Stromal cell of bone marrow (primary cell): ENCODE measurements at regions not wholly inside any gene's neighbourhood (a gene's known extent, or its start where the extent isn't known, plus 50 kb on each side); places are given as distances from the start of the nearest gene placed in this dataset.
"Not testable (repeated sequence)": the region's sequence is repeated elsewhere in the genome, so short reads cannot be mapped to it uniquely, and the experiment has no call there.

Experiments
- DNase-seq: peaks from one replicate; pipeline ENCODE4 v3.0.0-alpha.2; 2012; ENCODE audit warnings: low read depth

GRCh38 chr2:198916548-198917080 is 541.1 kb downstream of the SATB2 start:
- DNase-seq, result no peak

- DNase-seq, result peak; percentile 7
Measured at GRCh38 chr2:198913394-198914152, 544.2 kb downstream of the SATB2 start.

GRCh38 chr2:198909525-198910267 is 548.0 kb downstream of the SATB2 start:
- DNase-seq, result no peak

DNA sequence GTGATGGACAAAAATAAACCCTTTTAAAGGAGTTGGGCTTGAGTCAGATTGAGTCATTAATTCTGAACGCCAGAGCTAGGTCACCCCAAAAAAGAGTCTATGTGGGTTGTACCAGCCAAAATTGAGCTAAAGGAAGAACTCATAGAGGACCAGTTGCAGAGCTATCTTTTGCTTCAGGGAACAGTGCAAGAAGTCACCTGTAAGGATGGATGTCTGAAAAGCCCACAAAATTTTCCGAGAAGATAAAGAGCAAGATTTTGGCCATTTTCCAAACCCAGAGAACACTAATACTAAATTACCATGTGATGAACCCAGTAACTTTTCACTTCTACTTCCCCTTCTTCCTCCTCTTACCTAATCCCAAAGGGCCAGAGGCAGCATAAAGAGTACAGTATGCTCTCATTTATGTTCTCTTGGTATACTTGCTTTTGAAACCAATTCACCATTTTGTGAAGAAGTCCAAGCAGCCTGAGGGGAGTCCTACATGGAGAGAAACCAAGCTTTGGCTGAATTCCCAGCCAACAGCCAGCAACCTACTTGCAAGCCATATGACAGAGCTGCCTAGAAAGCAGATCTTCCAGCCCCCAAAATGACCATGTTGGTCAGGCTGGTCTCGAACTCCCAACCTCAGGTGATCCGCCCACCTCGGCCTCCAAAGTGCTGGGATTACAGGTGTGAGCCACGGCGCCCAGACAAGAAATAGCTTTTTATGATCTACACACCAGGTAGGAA is 551.7 kb downstream of the SATB2 start:
- no peak for DNase-seq

GRCh38 chr2:198901894-198902293 is 555.8 kb downstream of the SATB2 start:
- DNase-seq, result no peak

GRCh38 chr2:198900141-198900540 is 557.6 kb downstream of the SATB2 start:
- DNase-seq, result no peak

DNA sequence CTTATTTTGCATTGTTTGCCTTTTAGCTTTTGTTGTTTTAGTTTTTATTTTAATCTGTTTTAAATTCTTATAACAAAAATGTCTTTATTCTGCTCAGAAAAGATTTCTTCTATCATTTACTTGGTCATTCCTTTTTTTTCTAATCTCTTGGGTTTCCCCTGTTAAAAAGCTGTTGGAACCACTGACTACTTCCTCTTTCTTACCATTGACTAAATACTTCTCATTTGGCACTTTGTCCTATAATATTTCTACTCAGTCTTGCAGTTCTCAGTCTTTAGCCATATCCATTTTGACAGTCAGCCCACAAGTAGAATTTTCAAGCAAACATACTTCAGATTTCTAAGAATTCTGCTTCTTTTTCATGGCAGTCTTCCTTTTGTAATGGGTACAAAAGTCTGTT is 567.2 kb downstream of the SATB2 start:
- no peak for DNase-seq

DNA sequence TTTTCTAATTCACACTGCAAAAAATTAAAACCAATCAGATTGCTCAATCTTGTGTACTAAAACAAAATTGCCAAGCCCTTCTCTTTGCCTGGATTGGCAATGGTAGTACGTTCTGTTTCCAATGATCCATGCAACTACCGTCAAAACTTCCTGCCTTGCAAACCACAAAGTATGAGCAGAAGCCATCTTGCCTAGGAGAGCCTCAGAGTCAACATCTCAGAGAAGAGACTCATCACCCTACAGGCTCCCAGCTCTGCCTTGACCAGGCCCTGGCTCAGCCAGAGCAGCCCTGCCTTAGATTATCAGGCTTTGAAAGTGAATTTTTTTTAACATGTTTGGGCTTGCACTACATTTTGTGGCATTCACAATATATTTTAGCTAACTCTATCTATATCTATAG is 574.1 kb downstream of the SATB2 start:
- peak; percentile 22 for DNase-seq

- no peak for DNase-seq
Measured at GRCh38 chr2:198880986-198881385, 576.8 kb downstream of the SATB2 start.

DNA sequence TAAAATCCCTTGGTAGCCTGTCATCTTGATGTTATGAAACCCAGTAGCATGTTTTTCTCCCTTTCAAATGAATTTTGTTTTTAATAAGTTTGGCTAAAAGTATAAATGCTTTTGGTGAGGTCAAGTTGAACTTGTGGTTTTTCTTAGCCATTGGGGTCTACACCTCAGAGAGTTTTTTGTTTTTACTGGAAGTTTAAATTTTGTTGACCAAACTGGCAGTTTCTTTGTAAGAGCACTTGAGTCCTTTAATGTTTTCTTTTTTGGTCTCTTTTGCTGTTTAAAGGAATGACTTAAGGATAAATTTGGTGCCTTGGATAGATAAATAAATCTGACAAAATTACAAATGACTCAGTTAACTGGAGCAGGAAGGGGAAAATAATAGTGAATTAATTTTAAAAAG is 577.3 kb downstream of the SATB2 start:
- DNase-seq, result peak; percentile 54

DNA sequence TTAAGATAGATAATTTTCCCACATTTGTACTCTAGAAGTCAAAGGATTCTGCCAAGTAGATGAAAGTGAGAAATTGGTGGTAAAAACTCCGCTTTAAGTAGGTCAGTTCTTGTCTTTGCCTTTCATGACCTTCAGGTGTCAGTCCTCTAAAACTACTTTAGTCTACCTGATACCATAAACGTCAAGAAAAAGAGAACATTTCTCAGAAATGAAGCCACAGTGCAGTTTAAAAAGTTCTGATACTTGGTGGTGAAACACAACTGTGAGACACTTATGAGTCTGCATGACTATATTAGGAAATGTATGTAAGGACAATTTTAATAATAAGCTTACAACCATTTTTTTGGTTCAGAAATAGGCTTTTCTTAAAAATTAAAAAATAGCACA is 583.3 kb downstream of the SATB2 start:
- no peak for DNase-seq

- DNase-seq, result peak; percentile 64
Measured at GRCh38 chr2:198873503-198874471, 584.0 kb downstream of the SATB2 start.

DNA sequence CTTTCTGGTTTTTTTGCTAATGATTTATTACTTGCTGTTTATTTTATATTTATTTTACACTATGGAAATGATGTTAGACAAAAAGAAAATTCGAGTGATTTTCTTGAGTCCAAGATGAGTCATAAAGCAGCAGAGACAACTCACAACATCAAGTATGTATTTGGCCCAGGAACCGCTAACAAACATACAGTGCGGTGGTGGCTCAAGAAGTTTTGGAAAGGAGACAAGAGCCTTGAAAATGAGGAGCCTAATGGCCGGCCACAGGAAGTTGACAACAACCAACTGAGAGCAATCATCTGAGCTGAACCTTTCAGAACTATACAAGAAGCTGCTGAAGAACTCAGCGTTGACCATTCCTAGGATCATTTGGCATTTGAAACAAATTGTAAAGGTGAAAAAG is 594.1 kb downstream of the SATB2 start:
- no peak for DNase-seq

GRCh38 chr2:198861080-198861479 is 596.7 kb downstream of the SATB2 start:
- no peak for DNase-seq

DNA sequence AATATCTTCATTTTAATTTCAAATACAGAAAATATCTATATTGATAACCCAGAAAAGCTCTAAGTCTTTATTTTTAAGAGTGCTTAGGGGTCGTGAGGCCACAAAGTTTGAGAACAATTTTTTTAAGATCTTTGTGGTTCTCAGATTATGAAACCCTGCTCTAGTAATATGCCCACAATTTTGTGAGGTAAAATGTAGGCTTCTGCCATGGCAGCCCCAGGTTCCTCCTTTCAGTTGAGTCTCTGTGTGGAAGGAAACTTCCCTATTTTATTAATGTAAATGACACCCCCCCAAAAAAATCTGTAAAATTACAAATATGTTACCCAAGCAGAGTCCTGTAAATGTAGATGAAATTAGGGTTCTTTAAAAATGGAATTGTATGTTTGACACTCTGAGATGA is 600.5 kb downstream of the SATB2 start:
- DNase-seq, result no peak

- DNase-seq, result not testable (repeated sequence)
Measured at GRCh38 chr2:198855746-198856145, 602.0 kb downstream of the SATB2 start.

DNA sequence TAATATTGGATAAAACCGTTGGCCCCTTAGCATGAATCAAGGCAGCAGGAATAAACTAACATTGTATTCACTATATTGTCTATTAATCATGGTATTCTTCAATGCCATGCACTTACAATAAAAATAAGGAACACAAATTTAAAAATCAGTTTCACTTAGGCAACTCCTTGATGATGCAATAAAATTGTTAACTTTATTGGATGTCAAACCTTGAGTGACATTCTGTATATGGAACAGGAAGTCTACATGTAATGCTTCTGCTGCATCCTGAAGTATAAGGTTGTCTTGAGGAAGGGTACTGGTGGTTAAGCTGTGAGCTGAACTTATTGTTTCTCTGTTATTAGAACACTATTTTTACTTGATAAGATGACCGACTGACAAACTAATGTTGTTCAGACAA is 605.5 kb downstream of the SATB2 start:
- DNase-seq, result no peak

- no peak for DNase-seq
Measured at GRCh38 chr2:198825534-198825933, 632.2 kb downstream of the SATB2 start.

GRCh38 chr2:198817536-198817935 is 640.2 kb downstream of the SATB2 start:
- no peak for DNase-seq

DNA sequence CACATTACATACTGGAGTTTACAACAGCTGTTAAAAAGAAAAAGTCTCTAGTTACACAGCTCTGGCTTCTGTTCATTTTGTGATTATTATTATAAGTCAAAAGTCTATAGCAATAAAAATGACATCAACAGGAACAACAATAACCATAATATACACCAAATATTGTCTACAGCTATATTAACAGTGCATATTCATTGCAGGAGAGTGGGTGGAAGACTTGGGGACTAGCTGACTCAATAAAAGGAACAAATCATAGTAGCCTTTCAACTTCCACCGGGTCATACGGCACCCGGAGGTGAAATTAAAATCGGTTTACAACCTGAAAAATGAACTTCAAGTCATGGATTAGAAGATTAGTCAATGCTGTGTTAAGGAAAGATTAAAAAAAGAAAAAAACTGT is 642.1 kb downstream of the SATB2 start:
- DNase-seq, result no peak

- DNase-seq, result no peak
Measured at GRCh38 chr2:198811198-198811597, 646.5 kb downstream of the SATB2 start.
